Choroid plexus epithelial cell (primary cell): ENCODE measurements at regions not wholly inside any gene's neighbourhood (a gene's known extent, or its start where the extent isn't known, plus 50 kb on each side); places are given as distances from the start of the nearest gene placed in this dataset.

Source experiments
- DNase-seq: peaks from one replicate; pipeline ENCODE4 v3.0.0-alpha.2; 2010; ENCODE audit warnings: low read depth
- H3K4me3 ChIP-seq: 2 replicates; pipeline ENCODE4 v1.5.1; 2011; ENCODE audit warnings: low read depth, mild to moderate bottlenecking, control low read depth, low read length, moderate library complexity
- CTCF ChIP-seq: conservative IDR thresholded peaks from 2 replicates; pipeline ENCODE4 v1.5.1; 2011; ENCODE audit warnings: low read depth, mild to moderate bottlenecking, control low read depth, inconsistent platforms, low read length, moderate library complexity

- no peak overlapping the region for H3K4me3 ChIP-seq
- no peak for DNase-seq
- no peak for TF ChIP-seq CTCF
Observed at GRCh38 chr7:67847092-67847787, 850.6 kb downstream of the TYW1 start.

DNA sequence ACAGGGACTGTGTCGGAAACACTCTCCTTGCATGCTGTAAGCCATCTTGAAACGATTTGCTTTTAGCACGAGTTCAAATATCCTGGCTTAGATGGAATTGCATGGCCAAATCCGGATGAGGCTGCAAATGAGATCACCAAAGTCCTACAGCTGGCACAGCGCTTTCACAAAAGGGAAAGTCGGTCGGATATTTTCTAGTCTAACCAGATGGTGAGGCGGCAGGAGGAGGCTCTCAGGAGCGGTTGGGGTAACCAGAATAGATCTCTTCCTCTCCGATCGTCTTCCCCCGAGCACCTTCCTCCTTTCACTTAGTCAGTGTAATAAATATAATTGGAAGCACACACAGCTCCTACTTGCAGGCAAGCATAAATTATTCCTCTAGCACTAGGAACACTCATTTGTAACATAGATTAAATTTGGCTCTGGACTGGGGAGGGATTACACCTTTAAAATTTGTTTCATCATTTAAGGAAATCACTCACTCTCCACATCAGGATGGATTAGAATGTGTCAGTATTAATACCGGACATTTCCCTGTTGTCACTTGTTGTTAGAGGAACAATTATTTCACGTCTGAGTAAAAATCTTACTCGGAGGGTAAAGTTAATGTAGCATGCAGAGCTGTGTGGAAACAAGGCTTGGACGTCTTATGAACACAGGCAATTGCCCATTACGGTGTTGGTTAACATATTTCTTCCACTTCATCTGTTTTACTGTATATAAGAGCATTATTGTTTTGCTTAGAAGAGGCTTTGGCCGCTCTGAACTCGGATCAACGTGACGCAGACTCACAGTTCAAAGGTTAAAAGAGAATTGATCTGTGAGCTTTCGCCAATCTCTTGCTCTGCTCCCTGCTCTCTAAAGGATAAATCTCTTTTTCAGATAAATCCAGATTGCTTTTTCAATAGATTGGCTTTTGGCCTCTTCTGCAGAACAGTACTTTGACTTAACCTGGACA is 857.9 kb downstream of the TYW1 start:
- TF ChIP-seq CTCF: no peak
- H3K4me3 ChIP-seq: no peak overlapping the region
- DNase-seq: no peak

DNA sequence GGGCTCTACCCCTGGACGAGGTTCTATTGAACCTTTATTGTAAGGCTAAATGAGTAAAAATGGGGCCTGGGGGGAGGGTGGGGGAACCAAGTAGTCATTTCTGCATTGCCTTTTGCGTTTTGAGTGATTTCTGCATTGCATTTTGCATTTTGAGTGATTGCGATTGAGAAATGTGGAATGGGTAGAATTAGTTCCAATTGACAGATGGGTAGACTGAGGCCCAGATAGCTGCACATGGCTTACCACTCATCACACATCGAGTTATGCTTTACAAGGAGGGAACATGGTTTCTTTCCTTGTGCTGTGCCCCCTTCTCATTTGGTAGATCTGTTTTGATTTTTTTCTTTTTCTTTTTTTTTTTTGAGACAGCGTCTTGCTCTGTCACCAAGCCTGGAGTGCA is 858.7 kb downstream of the TYW1 start:
- DNase-seq: no peak
- no peak overlapping the region for H3K4me3 ChIP-seq
- TF ChIP-seq CTCF: no peak

- H3K4me3 ChIP-seq: no peak overlapping the region
- no peak for TF ChIP-seq CTCF
Observed at GRCh38 chr7:67856046-67856445, 859.4 kb downstream of the TYW1 start.

DNA sequence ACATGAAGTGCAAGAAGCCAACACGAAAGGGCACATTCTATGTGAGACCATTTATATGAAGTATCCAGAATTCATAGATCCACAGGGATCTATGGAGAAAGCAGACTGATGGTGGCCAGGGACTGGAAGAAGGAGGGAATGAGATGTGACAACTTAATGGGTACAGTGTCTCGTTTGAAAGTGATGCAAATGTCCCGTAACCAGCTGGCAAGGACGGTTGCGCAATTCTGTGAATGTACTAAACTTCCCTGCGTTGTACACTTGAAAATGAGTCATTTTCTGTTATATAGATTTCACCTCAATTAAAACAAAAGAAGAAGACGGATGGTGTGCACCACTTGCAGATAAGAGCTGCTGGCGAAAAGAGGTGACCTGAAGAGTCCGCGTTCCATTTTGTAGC is 861.1 kb downstream of the TYW1 start:
- no peak for DNase-seq
- TF ChIP-seq CTCF: no peak
- no peak overlapping the region for H3K4me3 ChIP-seq

More at GRCh38 chr7:67856046-67856445, 859.4 kb downstream of the TYW1 start:
- no peak for DNase-seq

DNA sequence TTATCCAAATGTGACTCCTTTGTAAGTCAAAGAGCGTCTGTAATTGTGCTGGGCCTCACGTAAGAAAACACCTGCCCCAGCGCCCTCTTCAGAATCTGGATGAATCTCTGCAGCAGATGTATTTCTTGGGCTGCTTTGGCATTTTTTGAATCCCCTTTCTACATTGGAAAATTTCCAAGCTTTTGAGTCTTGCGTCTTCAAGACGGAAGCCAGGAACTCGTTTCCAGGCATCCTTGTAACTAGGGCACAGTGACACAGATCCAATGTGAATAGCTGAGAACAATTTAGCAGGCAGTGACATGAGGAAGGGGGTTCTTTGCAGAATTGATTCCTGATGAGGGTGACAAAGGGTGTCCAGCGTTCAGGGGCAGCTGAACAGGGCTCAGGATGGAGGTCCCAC is 862.3 kb downstream of the TYW1 start:
- no peak for TF ChIP-seq CTCF
- no peak overlapping the region for H3K4me3 ChIP-seq

DNA sequence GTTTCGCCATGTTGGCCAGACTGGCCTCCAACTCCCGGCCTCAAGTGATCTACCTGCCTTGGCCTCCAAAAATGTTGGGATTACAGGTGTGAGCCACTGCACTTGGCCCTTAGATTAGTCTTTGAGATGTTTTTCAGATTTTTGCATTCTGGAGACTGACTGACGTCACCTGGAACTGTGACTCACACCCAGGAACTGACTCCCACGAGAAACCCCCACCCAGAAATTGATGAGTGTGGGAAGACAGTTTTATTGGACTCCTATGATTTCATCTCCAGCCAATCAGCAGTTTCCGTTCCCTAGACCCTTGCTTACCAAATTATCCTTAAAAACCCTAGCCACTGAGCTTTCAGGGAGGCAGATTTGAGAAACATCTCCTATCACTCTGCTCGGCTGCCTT is 867.3 kb downstream of the TYW1 start:
- no peak for DNase-seq
- TF ChIP-seq CTCF: no peak
- no peak overlapping the region for H3K4me3 ChIP-seq

More for the DNA sequence above, 862.3 kb downstream of the TYW1 start:
- no peak for DNase-seq
